ENCODE measurements at regions not wholly inside any gene's neighbourhood (a gene's known extent, or its start where the extent isn't known, plus 50 kb on each side); places are given as distances from the start of the nearest gene placed in this dataset.

GRCh38 chr14:104246401-104247335 lies 108.3 kb downstream of the KIF26A start:
- no peak for DNase-seq (ENCODE audit: low spot score)
- TF ChIP-seq, protein P1, sequence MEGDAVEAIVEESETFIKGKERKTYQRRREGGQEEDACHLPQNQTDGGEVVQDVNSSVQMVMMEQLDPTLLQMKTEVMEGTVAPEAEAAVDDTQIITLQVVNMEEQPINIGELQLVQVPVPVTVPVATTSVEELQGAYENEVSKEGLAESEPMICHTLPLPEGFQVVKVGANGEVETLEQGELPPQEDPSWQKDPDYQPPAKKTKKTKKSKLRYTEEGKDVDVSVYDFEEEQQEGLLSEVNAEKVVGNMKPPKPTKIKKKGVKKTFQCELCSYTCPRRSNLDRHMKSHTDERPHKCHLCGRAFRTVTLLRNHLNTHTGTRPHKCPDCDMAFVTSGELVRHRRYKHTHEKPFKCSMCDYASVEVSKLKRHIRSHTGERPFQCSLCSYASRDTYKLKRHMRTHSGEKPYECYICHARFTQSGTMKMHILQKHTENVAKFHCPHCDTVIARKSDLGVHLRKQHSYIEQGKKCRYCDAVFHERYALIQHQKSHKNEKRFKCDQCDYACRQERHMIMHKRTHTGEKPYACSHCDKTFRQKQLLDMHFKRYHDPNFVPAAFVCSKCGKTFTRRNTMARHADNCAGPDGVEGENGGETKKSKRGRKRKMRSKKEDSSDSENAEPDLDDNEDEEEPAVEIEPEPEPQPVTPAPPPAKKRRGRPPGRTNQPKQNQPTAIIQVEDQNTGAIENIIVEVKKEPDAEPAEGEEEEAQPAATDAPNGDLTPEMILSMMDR (IDR thresholded peaks at IDR 0.05; ENCODE audit: extremely low read depth, missing control alignments) = no peak

DNA sequence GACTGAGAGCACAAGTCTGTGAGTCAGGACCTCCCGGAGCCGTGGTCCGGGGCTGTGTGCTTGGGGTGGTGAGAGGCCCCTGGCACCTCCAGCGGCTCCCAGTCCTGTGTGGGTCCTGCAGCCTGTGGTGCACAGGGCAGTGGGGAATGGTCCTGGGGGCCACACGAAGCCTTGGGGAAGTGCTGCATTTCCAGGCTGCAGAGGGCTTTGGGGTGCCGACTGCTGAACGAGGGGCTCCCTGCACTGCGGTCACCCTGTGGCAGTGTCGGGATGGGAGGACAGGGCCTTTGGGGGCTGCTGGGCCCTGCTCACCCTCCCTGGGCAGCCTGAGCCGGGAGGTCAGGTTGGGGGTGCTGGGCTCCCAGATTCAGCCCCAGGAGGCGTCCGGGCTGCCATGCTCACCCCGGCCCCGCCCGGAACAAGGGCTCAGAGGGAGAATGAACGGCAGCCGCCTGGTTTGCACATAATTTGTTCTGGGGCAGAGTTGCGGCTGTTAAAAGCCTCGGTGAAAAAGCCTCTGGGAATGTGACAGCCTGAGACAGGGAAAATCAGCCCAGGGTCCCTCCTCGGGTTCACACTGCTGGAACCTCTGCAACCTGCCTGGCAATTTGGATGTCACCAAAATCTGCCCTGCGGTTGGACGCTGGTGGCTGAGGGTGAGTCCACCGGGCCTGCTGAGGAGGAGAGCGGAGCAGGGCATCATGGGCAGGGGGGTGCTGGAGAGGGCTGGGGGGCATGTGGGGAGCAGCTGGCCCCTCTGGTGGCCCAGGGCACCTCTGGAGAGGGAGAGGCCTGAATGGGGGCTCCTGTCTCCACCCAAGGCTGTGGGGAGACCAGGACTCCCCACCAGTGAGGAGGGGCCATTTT lies 109.2 kb downstream of the KIF26A start:
- TF ChIP-seq, protein P1 (IDR thresholded peaks at IDR 0.05; ENCODE audit: extremely low read depth, missing control alignments) = no peak
- no peak for DNase-seq (ENCODE audit: low spot score)

DNA sequence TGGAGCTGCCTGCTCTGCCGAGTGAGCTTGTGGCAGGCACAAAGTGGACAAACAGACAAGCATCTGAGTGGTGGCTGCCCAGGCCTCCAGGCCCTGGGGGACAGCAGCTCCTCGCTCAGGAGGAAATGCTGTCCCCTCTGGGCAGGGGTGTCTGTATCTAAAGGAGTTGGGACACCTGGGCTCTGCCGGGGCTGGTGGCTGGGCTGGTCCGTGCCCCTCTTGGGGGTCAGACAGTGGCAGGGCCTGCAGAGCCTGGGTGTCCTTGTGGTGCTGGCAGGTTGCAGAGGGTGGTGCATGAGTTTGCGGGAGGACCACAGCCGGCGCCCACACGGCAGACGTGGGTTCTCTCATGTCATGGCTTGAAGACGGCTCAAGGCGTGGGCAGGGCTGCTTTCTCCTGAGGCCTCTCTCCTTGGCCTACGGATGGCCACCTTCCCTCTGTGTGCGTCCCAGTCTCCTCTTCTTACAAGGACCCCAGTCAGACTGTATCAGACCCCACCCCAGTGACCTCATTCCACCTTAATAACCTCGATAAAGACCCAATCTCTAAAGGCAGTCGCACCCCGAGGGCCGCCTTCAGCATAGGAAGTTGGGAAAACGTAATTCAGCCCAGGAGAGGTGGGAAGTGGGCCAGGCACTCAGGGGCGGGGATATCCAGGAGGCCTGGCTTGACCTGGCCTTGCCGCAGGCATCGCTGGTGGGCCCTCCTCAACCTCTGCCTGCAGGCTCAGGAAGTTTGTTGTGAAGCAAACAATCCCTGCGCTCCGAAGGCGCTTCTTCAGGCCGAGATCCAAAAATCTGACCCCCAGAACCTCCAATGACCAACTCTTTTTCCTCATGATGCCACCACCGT lies 110.0 kb downstream of the KIF26A start:
- TF ChIP-seq, protein P1 (IDR thresholded peaks at IDR 0.05; ENCODE audit: extremely low read depth, missing control alignments) = no peak
- DNase-seq (ENCODE audit: low spot score) = no peak

DNA sequence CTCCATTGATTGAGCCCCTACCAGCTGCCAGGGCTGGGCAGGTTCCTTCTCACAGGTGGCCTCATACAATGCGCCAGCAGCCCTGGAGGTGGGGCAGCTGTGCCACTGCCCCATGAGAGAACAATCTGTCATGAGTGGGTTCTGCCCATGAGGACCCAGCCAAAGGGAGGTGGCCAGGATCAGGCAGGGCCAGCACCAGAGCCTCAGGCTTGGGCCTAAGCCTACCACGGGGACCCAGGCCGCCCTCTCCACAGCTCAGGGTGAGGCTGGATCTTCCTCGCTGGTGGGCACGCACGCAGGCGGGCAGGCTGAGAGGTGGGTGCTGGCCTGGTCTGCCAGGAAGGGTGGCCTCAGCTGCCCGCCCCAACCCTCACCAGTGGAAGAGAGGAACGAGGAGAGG lies 110.7 kb downstream of the KIF26A start:
- DNase-seq (ENCODE audit: low spot score) = no peak
- TF ChIP-seq, protein P1 (IDR thresholded peaks at IDR 0.05; ENCODE audit: extremely low read depth, missing control alignments) = no peak

DNA sequence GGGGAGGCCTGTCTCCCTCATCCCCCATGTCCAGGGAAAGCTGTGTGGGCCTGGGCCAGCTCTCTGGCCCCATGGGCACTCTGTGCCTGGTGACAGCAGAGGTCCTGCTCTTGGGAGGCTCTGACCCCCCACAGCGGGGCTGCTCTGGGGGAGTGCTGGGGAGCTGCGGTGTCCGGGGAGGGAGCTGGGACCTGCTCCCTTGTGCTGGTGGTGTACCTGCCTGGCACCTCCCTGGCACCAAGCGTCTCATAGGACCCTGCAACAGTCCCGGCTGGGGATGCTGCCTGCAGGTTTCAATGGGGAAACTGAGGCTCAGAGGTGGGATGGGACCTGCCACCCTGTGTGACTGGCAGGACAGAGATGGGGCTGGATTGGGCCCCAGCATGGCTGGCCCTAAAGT lies 111.3 kb downstream of the KIF26A start:
- no peak for DNase-seq (ENCODE audit: low spot score)
- TF ChIP-seq, protein P1 (IDR thresholded peaks at IDR 0.05; ENCODE audit: extremely low read depth, missing control alignments) = no peak

- DNase-seq (ENCODE audit: low spot score) = no peak
- TF ChIP-seq, protein P1 (IDR thresholded peaks at IDR 0.05; ENCODE audit: extremely low read depth, missing control alignments) = no peak
Measured at GRCh38 chr14:104250175-104250574, 111.8 kb downstream of the KIF26A start.

All from GM20000 (cell line).